ENCODE measurements at regions not wholly inside any gene's neighbourhood (a gene's known extent, or its start where the extent isn't known, plus 50 kb on each side); places are given as distances from the start of the nearest gene placed in this dataset.
"Not testable (repeated sequence)": the region's sequence is repeated elsewhere in the genome, so short reads cannot be mapped to it uniquely, and the experiment has no call there.

DNA sequence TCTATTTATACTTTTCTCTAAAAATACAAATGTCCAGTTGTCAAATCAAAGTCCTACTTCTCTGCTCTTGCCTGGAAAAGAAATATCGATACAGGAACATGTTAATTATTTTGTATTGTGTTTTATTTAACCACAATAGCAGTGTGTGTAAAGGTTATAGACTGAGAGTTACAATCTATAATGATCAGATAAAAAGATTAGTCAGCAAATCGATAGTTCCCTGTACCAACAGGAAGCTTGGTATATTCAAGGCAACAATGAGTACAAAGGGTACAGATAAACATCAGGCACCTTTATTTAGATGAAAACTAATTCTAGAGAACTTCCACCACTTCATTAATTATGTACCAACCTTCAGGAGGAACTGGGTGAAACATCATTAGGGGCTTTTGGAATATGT is 469.5 kb downstream of the GBA3 start:
- DNase-seq: no peak

- DNase-seq: no peak
Observed at GRCh38 chr4:23161787-23162186, 469.1 kb downstream of the GBA3 start.

GRCh38 chr4:23153076-23153475 is 460.3 kb downstream of the GBA3 start:
- no peak for DNase-seq

DNA sequence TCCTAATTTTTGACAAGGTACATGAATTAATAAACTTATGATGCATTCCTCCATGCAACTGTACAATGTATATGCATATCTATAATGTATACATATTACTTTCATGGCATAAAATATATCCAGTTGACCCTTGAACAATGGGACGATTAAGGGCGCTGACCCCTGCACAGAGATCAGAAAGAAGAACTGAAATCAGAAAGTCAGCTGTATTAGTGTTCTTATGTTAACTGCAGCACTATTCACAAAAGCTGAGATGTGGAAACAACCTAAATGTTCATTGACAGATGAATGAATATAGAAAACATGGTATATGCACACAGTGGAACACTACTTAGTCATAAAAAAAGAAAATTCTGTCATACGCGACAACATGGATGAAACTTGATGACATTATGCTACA is 457.1 kb downstream of the GBA3 start:
- no peak for DNase-seq

- no peak for DNase-seq
Observed at GRCh38 chr4:23144707-23145106, 452.0 kb downstream of the GBA3 start.

GRCh38 chr4:23135792-23136645 is 443.3 kb downstream of the GBA3 start:
- no peak for DNase-seq

DNA sequence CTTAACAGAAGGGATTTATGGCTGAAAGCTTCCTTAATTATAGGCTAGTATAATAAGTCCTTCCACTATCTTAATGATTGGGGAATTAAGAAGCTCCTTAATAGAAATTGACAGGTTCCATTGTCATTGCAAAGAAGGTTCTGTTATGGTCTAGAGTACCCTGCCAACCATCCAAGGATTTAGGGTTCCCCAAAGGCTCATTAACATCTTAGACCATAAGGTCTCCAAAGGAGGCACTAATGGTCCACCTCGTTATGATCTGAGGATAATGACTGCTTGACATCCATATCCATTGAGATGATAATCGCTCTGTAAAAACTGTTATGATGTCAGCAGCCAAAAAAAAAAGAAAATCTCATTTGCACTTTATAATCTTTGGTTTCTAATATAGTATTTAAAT is 441.6 kb downstream of the GBA3 start:
- DNase-seq: peak; percentile 19

GRCh38 chr4:23130845-23131244 is 438.1 kb downstream of the GBA3 start:
- no peak for DNase-seq

DNA sequence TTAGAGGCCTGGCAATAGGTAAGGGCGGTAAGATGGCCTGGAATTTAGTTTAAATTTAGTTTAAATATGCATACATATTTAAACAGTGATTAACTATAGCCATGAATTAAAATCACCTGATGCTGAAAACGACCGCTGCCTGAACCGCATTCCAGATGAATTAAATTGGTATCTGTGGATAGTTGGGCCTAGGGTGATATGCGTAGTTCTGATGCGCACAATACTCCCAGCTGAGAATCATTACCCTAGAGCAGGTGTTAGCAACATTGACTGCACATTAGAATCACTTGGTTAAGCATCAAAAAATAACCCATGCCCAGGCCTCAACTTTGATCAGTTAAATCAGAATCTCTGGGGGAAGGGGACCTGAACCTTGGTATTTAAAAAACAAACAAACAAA is 432.4 kb downstream of the GBA3 start:
- DNase-seq: no peak

DNA sequence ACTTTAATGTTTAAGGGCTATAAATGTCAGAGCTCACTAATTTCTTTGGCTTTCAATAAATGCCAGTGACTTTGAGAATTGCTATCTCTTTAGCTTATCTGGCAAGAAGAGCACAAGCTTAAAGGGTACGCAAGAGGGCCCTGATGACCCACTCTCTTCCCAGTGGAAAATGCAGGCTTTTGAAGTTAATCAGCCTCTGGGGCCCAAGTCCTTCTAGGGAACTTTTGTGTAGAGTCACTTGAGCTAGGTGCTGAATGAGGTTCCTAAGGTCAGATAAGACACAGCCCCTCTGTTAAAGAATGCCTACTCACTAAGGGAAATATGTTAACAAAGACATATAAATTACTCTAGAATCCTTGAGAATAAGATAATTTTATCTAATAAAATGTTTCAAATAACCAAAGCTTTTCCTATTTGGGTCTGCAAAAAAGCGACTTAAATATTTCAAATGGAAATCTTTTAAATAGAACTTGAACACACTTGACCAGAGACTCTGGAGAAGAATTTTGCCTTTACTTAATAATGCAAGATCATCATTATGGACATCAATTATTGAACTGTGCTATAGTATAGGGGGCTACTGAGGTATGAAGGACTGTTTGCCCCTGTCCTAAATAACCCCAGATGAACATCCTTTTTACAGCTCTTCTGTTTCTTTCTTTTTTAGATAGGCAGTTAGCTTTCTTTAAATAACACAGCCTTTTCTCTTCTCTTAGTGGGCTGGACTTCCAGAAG is 430.1 kb downstream of the GBA3 start:
- DNase-seq: no peak

DNA sequence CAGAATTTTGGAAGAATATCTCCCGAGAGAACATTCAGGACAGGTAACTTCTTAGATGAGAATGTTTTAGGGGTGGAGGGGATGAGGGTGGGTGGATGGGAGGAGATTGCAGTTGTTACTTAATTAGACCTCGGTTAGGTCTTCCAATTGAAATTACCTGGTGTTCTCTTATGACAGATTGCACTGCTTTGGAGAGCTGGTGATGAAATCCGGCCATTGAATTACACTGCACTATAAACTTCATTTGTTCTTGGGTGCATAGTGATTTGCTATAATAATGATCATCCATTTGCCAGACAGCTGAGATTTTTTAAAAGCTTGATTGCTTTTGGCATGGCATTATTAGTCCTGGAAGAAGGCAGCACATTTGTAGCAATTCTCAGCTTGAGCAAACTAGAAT is 427.6 kb downstream of the GBA3 start:
- DNase-seq: no peak

GRCh38 chr4:23117826-23118225 is 425.1 kb downstream of the GBA3 start:
- DNase-seq: no peak

- DNase-seq: no peak
Observed at GRCh38 chr4:23114538-23114937, 421.8 kb downstream of the GBA3 start.

GRCh38 chr4:23113104-23113503 is 420.4 kb downstream of the GBA3 start:
- DNase-seq: no peak

- no peak for DNase-seq
Observed at GRCh38 chr4:23106516-23106915, 413.8 kb downstream of the GBA3 start.

DNA sequence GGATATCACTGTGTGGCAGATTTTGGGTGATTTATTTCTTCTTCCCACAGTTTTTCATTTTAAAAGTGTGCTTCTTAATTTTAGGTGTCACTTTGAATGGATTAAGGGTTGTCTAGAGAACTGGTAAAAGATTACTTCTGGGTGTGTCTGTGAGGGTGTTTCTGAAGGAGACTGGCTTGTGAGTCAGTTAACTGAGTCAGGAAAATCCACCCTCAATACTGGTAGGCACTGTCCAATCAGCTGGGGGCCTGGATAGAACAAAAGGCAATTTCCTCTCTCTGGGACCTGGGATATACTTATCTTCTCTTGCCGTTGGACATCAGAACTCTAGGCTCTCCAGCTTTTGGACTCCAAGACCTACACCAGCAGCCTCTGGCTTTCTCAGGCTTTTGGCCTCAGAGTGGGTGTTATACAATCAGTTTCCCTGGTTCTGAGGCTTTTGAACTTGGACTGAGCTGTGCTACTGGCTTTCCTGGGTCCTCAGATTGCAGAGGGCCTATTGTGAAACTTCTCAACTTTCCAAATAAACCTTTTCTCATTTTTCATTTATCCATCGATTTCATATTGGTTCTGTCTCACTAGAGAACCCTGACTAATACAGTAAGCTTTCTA is 413.1 kb downstream of the GBA3 start:
- DNase-seq: no peak

GRCh38 chr4:23097251-23097650 is 404.5 kb downstream of the GBA3 start:
- DNase-seq: no peak

DNA sequence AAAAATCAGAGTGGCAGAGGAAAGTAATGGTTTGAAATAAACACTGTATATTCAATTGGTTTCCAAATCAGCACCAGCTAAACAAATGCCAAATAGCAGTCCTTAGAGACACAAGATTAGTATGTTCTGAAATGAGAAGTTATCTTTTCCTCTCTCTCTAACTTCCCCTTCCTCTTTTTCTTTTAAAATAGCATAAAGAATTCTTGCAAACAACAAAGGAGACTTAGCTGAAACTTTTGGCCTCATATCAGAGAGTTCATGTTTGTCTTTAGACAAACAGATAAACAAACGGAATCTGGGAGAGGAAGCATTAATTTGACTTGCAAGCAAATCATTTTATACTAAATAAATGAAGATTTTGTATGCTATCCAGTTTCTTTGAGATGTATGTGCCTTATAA is 399.0 kb downstream of the GBA3 start:
- DNase-seq: no peak

- no peak for DNase-seq
Observed at GRCh38 chr4:23085249-23085568, 392.5 kb downstream of the GBA3 start.

GRCh38 chr4:23084559-23085248 is 392.0 kb downstream of the GBA3 start:
- no peak for DNase-seq

DNA sequence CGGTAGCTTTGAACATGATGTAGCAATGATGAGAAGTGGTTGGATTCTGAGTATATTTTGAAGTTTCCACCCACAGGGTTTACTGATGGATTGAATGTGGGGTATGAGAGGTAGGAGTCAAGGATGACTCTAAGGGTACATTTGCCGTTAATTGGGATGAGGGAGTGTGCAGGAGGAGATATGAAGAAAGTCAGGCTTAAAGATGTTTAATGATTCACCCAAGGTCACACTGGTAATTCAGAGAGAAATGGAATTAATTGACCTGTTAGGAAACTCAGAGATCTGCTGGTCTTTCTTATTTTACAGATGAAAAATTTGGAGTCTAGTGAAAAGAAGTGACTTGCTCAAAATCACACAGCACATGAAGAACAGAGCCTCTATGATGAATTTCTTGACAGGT is 390.7 kb downstream of the GBA3 start:
- no peak for DNase-seq

DNA sequence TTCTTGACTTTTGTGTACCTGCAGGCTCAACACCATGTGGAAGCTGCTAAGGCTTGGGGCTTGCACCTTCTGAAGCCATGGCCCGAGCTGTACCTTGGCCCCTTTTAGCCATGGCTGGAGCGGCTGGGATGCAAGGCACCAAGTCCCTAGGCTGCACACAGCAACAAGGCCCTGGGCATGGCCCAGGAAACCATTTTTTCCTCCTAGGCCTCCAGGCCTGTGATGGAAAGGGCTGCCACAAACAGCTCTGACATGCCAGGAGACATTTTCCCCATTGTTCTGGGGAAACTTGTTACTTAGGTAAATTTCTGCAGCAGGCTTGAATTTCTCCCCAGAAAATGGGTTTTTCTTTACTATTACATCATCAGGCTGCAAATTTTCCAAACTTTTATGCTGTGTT is 387.4 kb downstream of the GBA3 start:
- DNase-seq: not testable (repeated sequence)

DNA sequence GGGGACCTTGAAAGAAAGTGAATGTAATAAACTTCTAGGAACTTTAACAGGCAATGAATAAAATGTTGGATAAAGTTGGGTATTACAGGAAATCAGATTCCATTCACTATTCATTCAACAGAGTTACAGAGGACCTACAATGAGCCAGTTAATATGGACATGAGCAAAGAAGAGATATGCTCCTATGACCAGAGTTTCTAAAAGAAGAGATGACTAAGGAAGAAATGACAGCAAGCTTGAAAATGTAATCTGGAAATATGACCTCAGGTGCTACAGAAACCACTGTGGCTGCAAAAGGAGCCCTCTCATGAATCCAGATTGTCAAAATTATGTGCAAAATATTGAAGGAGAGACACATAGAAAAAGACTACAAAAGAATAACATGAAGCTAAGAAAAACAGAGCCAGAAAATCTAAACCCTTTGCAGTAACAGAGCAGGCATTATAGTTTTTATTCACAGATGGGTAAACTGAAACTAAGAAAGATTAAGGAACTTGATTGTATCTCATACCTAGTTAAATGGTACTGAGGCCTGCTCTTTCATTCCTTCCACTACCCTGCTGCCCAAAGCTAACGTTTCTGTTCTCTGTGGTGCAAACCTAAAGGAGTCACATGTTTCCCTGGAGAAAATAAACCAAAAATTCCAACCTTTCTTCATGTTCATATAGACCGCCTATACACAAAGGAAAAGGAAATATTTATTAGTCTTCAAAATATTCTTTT is 378.3 kb downstream of the GBA3 start:
- no peak for DNase-seq
